Dermis blood vessel endothelial cell (primary cell): ENCODE measurements at regions not wholly inside any gene's neighbourhood (a gene's known extent, or its start where the extent isn't known, plus 50 kb on each side); places are given as distances from the start of the nearest gene placed in this dataset.

ENCODE experiments used
- DNase-seq: peaks from one replicate; pipeline ENCODE4 v3.0.0; 2010

GRCh38 chr2:12262681-12263436 is 453.9 kb upstream of the TRIB2 start:
- DNase-seq, result no peak

GRCh38 chr2:12263730-12264129 is 453.0 kb upstream of the TRIB2 start:
- DNase-seq, result no peak

- no peak for DNase-seq
Observed at GRCh38 chr2:12264146-12264545, 452.6 kb upstream of the TRIB2 start.

GRCh38 chr2:12265646-12266045 is 451.1 kb upstream of the TRIB2 start:
- no peak for DNase-seq

DNA sequence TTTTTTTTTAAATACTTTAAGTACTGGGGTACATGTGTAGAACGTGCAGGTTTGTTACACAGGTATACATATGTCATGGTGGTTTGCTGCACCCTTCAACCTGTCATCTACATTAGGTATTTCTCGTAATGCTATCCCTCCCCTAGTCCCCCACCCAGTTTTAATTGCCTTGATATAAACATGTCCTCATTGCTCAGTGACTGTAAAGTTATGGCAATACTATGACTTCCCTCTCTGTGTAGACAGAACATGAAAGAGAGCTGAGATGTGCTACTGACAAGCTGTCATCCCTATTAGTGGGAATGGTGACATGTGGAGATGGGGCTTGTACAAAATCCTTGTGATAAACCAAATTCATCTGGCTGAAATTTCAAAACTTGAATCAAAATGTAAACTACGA is 449.7 kb upstream of the TRIB2 start:
- no peak for DNase-seq

- DNase-seq, result no peak
Observed at GRCh38 chr2:12269041-12269972, 447.4 kb upstream of the TRIB2 start.

DNA sequence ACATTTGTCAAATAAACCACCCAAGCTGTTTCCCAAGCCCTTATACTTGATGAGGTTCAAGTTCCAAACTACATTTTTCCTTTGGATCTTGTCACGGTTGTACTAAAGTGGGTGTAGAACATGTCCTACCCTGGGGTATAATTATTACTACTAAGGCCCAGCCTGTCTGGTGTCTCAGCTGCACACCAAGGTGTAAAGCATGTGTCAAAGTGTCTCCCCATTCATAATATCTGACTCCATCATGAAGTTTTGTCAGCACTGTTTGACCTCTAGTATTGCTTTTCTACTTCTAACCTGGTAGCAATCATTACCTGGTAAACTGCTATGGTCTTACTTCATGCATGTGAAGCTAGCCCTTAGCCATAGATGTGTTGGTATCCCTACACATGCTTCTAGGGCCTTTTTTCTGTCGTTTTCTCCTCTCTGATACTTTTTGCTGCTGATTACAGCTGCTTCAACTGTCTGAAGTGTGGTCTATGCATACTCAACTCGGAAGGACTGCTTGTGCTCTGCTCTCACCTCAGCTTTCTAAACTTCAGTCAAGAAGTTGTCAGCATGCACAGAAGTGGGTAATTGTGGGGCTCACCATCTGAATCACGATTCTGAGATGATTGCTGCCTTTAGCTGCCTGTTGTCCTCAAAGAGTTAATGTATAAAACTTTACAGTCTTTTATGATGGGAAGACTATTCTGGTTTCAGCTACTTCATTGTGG is 445.7 kb upstream of the TRIB2 start:
- no peak for DNase-seq

DNA sequence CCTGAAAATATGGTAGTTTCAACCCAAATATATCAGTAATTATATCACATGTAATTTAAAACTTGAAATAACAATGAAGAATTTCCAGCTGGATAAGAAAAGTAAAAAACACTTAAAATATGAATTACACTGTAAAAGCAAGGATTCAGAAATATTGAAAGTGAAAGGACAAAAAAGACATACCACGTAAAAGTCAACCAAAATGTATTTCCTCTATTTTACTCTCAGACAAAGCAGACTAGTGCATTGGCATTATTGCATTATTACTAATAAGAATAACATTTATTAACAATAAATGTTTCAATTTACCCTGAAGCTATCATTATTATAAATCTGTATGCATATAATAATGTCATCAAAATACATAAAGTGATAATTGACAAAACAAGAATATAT is 445.1 kb upstream of the TRIB2 start:
- no peak for DNase-seq

- DNase-seq, result no peak
Observed at GRCh38 chr2:12273111-12273510, 443.6 kb upstream of the TRIB2 start.

GRCh38 chr2:12274591-12274990 is 442.1 kb upstream of the TRIB2 start:
- DNase-seq, result no peak

DNA sequence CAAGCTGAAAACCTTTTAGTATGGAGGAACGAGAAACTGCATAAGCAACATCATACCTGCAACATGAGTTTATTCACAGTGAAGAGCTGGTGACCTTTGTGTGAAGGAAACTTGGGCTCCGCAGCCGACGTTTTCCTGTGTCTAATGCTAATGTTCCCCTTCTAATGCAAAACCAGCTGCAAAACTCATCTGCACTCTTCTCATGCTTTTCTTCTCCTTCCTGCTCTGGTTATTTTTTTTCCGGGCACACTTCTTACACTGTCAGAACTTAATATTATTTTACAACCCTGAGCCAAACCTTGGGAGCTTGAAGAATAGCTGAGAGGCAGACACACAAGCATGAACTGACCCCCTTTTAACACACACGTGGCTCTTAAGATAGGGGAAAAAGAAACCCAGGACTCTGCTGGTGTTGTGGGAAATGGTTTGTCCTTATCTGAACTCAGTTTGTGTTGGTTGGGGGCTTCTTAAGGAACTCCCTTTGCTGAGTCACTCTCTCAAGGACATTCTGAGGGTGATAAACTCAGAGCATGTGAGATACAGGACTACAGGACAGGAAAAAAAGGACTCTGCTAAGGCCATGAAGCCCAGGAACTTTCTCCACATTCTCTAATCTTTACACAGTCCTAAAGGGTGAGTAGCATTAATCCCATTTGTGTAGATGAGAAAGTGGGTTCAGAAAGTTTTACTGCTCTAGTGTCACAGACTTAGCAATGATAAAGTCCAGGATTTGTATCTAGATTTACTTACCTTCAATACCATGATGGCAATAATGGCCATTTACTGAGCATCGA is 439.3 kb upstream of the TRIB2 start:
- DNase-seq, result no peak

DNA sequence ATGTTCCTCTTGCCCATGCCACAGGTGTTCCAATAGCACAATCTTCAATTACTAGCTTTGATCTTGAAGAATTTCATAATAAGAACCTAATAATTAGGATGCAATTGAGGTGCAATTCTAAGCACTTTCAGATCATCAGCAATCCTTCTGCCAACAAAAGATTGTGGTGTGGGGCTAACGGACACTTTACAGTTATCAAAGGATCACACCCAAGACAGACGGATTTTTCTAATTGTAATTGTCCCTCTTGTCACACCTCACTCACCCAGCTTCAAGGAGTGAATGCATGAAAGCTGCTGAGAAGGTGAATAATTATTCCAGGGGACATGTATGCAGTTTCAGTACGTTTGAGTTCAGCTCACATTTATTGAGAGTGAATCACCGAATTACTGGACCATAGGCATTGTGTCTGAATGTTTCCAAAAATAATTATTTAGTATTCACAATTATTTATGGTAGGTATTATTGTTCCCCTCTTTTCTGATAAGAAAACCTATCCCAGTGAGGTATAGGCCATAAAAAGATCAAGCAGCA is 438.5 kb upstream of the TRIB2 start:
- DNase-seq, result no peak

GRCh38 chr2:12282780-12283695 is 433.7 kb upstream of the TRIB2 start:
- DNase-seq, result no peak

- DNase-seq, result no peak
Observed at GRCh38 chr2:12284037-12284436, 432.7 kb upstream of the TRIB2 start.

DNA sequence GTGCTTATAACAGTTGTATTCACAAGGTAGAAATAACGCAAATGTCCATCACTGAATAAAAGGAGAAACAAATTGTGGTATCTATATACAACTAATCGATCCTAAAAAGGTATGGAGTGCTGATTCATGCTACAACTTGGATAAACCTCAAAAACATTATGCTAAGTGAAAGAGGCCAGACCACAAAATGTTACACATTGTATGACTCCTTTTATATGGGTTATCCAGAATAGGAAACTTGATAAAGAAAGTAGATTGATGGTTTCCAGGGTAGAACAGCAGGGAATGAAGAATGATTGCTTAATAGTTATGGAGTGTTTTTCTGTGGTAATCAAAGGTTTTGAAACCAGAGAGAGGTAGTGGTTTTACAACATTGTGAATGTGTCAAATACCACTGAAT is 432.2 kb upstream of the TRIB2 start:
- no peak for DNase-seq

DNA sequence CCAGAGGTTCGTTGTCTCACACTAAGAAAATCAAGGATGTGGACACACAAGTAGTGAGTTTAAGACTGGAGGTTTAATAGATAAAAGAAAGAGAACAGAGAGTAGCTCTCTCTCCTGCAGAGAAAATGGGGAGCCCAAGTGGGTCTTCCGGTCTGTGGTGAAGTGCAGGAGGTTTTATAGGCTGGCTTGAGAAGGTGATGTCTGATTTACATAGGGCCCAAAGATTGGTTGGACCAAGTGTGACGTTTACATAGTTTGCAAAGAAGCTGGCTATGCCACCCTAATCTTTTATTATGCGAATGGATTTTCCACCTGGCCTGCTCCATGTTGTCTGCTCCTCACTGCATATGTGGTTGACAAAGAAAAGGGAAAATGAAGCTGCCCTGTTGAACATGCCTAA is 430.4 kb upstream of the TRIB2 start:
- no peak for DNase-seq

- peak; percentile 23 for DNase-seq
Observed at GRCh38 chr2:12287220-12287751, 429.4 kb upstream of the TRIB2 start.

- DNase-seq, result no peak
Observed at GRCh38 chr2:12288048-12288447, 428.7 kb upstream of the TRIB2 start.

- DNase-seq, result no peak
Observed at GRCh38 chr2:12289120-12289802, 427.5 kb upstream of the TRIB2 start.

DNA sequence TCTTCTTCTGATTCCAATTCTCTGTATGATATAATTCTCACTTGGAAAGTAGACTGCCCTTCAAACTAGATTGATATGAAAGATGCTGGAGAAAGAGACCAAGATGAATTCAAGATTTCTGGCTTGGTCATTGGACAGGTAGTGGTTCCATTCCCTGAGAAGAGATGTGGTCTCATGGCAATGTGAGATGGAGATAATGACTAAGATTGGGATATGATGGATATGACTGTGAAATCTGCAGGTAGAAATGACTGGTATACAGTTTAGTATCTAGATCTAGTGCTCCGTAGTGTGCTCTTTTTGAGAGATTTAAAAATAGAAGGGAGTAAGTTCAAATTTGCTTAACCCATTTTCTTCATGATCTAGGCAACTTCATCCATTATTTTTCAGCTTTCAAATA is 425.4 kb upstream of the TRIB2 start:
- DNase-seq, result no peak
